CD14-positive monocyte (primary cell): ENCODE measurements at regions not wholly inside any gene's neighbourhood (a gene's known extent, or its start where the extent isn't known, plus 50 kb on each side); places are given as distances from the start of the nearest gene placed in this dataset.
"Not testable (repeated sequence)": the region's sequence is repeated elsewhere in the genome, so short reads cannot be mapped to it uniquely, and the experiment has no call there.

ENCODE experiments used
- DNase-seq, 3 donors: peaks; one replicate each; pipeline ENCODE4 v3.0.0-alpha.2; 2011 to 2022
- H2AFZ ChIP-seq: 2 replicates; pipeline ENCODE4 v1.6.0; 2012; ENCODE audit warnings: mild to moderate bottlenecking, low read depth, low read length, inconsistent platforms; ENCODE audit not compliant: insufficient read depth, poor library complexity, severe bottlenecking
- H3K27ac ChIP-seq, 2 donors: 1 replicate in 1 of 2; 2 replicates in 1 of 2; pipeline ENCODE4 v1.5.1; 2012 to 2013; ENCODE audit warnings: low read length in 2 of 2, control low read depth in 1 of 2, inconsistent platforms in 1 of 2, low read depth in 1 of 2, mild to moderate bottlenecking in 1 of 2
- H3K27me3 ChIP-seq, 2 donors: one replicate each; pipeline versions ENCODE4 v1.6.0 to v1.6.1; 2011 to 2013; ENCODE audit warnings: low read length in 2 of 2; ENCODE audit not compliant: control insufficient read depth in 2 of 2, insufficient read depth in 2 of 2
- H3K36me3 ChIP-seq, 2 donors: replicated peaks in 1 of 2; 1 replicate in 1 of 2; 2 replicates in 1 of 2; pipeline versions ENCODE4 v1.5.1 to v1.6.1; 2012 to 2013; ENCODE audit warnings: low read length in 2 of 2, control low read depth in 1 of 2, inconsistent platforms in 1 of 2, mild to moderate bottlenecking in 1 of 2; ENCODE audit not compliant: insufficient read depth in 2 of 2, control insufficient read depth in 1 of 2
- H3K4me1 ChIP-seq, 2 donors: 1 replicate in 1 of 2; 2 replicates in 1 of 2; pipeline versions ENCODE4 v1.5.1 to v1.6.1; 2012 to 2013; ENCODE audit warnings: low read length in 2 of 2, control low read depth in 1 of 2, inconsistent platforms in 1 of 2, mild to moderate bottlenecking in 1 of 2, moderate library complexity in 1 of 2; ENCODE audit not compliant: insufficient read depth in 2 of 2, control insufficient read depth in 1 of 2
- H3K4me2 ChIP-seq: replicated peaks from 2 replicates; pipeline ENCODE3; 2012; ENCODE audit warnings: low read length, moderate library complexity, mild to moderate bottlenecking; ENCODE audit not compliant: poor library complexity, severe bottlenecking; ENCODE audit errors: extremely low read depth
- H3K4me3 ChIP-seq, 3 experiments: fragments of 200-600 bp in 1 of 3; sonication (generic) in 1 of 3; replicated peaks in 1 of 3; 1 replicate in 2 of 3; 2 replicates in 1 of 3; pipeline ENCODE4 v1.5.1; 2011 to 2013; ENCODE audit warnings: low read length in 3 of 3, mild to moderate bottlenecking in 3 of 3, control low read depth in 2 of 3, low read depth in 2 of 3, inconsistent platforms in 1 of 3, moderate library complexity in 1 of 3
- H3K79me2 ChIP-seq: 2 replicates; pipeline ENCODE4 v1.6.0; 2012; ENCODE audit warnings: mild to moderate bottlenecking, control low read depth, inconsistent platforms, low read length, moderate library complexity; ENCODE audit not compliant: insufficient read depth
- H3K9ac ChIP-seq: 2 replicates; pipeline ENCODE4 v1.6.0; 2017; ENCODE audit warnings: low read length, mild to moderate bottlenecking; ENCODE audit not compliant: insufficient read depth, poor library complexity, severe bottlenecking
- H3K9me3 ChIP-seq, 2 donors: replicated peaks in 1 of 2; 1 replicate in 1 of 2; 2 replicates in 1 of 2; pipeline versions ENCODE4 v1.5.1 to v1.6.1; 2012 to 2013; ENCODE audit warnings: low read length in 2 of 2, control low read depth in 1 of 2; ENCODE audit not compliant: control insufficient read depth in 1 of 2, insufficient read depth in 1 of 2
- H4K20me1 ChIP-seq: 2 replicates; pipeline ENCODE4 v1.6.0; 2012; ENCODE audit warnings: mild to moderate bottlenecking, low read length, control low read depth, moderate library complexity; ENCODE audit not compliant: insufficient read depth
- H3K27ac Mint-ChIP-seq, 7 donors: one replicate each; pipeline ENCODE4 v1.8.0; 2020; ENCODE audit warnings: mild to moderate bottlenecking in 7 of 7, mixed read lengths in 7 of 7, moderate library complexity in 6 of 7, inconsistent platforms in 2 of 7
- H3K27me3 Mint-ChIP-seq, 3 donors: one replicate each; pipeline ENCODE4 v1.8.0; 2021 to 2022; ENCODE audit warnings: low read depth in 3 of 3, mild to moderate bottlenecking in 3 of 3, mixed read lengths in 3 of 3, moderate library complexity in 3 of 3, inconsistent platforms in 1 of 3
- H3K36me3 Mint-ChIP-seq, 2 donors: one replicate each; pipeline ENCODE4 v1.8.0; 2020; ENCODE audit warnings: mixed read lengths in 2 of 2, inconsistent platforms in 1 of 2, mild to moderate bottlenecking in 1 of 2
- H3K4me1 Mint-ChIP-seq: one replicate; pipeline ENCODE4 v1.8.0; 2020; ENCODE audit warnings: mild to moderate bottlenecking, mixed read lengths
- H3K4me3 Mint-ChIP-seq, 2 donors: one replicate each; pipeline ENCODE4 v1.8.0; 2020; ENCODE audit warnings: mild to moderate bottlenecking in 2 of 2, mixed read lengths in 2 of 2, moderate library complexity in 1 of 2
- H3K9me3 Mint-ChIP-seq, 7 donors: one replicate each; pipeline ENCODE4 v1.8.0; 2020 to 2022; ENCODE audit warnings: mixed read lengths in 7 of 7, mild to moderate bottlenecking in 6 of 7, moderate library complexity in 6 of 7, inconsistent platforms in 2 of 7
- WGBS: methylation state at CpG from one replicate; pipeline ENCODE4 v1.1.5; 2013; ENCODE audit warnings: missing lambda C conversion rate; ENCODE audit not compliant: insufficient coverage; 5-methylcytosine and 5-hydroxymethylcytosine counted together
- intact Hi-C, 2 donors: fragments of 100-400 bp; cut with micrococcal nuclease; formaldehyde crosslinking; loops; one replicate each; pipeline versions ENCODE4 v1.15.0 to v1.15.1; 2023

- H3K79me2 ChIP-seq, H3K36me3 ChIP-seq, H3K4me1 Mint-ChIP-seq, H3K9ac ChIP-seq, H3K27me3 ChIP-seq, H3K4me2 ChIP-seq, H3K4me1 ChIP-seq, H3K36me3 Mint-ChIP-seq, H4K20me1 ChIP-seq, H3K9me3 ChIP-seq, H2AFZ ChIP-seq, H3K27me3 Mint-ChIP-seq, H3K9me3 Mint-ChIP-seq, H3K4me3 Mint-ChIP-seq, H3K4me3 ChIP-seq, H3K27ac ChIP-seq, H3K27ac Mint-ChIP-seq, DNase-seq, intact Hi-C loops: not testable (repeated sequence)
- no CpG with 5 or more reads among the region's 1 CpG for whole genome bisulfite sequencing
Measured at GRCh38 chr1:83471272-83471671, 527.7 kb downstream of the TTLL7 start.

DNA sequence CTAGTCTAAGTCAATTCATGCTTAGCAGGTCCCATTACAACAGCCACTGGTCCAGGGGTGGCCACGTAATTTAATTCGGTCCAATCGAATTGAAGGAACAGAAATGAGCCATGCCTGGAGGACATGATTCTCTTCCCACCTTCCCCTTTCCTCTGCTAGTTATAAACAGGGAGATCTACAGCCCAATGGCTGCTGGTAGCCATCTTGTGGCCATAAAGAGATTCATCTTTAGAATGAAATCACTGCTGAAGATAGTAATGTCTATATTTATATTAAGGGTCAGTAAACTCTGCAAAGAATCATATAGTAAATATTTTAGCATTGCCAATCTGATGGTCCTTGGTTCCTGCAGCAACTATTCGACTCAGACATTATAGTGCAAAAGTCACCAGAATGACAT is 530.6 kb downstream of the TTLL7 start:
- H3K4me1 Mint-ChIP-seq, H3K4me3 Mint-ChIP-seq, H3K79me2 ChIP-seq, H3K4me1 ChIP-seq, H4K20me1 ChIP-seq, H3K27ac Mint-ChIP-seq, H3K27ac ChIP-seq, H3K36me3 Mint-ChIP-seq, H3K9me3 ChIP-seq, H3K4me3 ChIP-seq, H2AFZ ChIP-seq, H3K36me3 ChIP-seq, DNase-seq, H3K9me3 Mint-ChIP-seq, H3K4me2 ChIP-seq, H3K9ac ChIP-seq, H3K27me3 ChIP-seq, H3K27me3 Mint-ChIP-seq, intact Hi-C loops: not testable (repeated sequence)
- no CpG with 5 or more reads among the region's 4 CpGs for WGBS

GRCh38 chr1:83457735-83458248 is 541.1 kb downstream of the TTLL7 start:
- intact Hi-C loops, H3K27me3 ChIP-seq, H3K4me1 Mint-ChIP-seq, H3K36me3 ChIP-seq, H3K4me3 ChIP-seq, DNase-seq, H3K9me3 Mint-ChIP-seq, H3K36me3 Mint-ChIP-seq, H3K4me2 ChIP-seq, H3K27ac ChIP-seq, H3K79me2 ChIP-seq, H4K20me1 ChIP-seq, H2AFZ ChIP-seq, H3K27ac Mint-ChIP-seq, H3K27me3 Mint-ChIP-seq, H3K4me1 ChIP-seq, H3K9me3 ChIP-seq, H3K4me3 Mint-ChIP-seq, H3K9ac ChIP-seq: not testable (repeated sequence)
- WGBS = no CpG with 5 or more reads among the region's 1 CpG

- H2AFZ ChIP-seq, H3K27me3 Mint-ChIP-seq, H3K9ac ChIP-seq, H3K4me2 ChIP-seq, DNase-seq, H4K20me1 ChIP-seq, H3K79me2 ChIP-seq, H3K27ac ChIP-seq, H3K36me3 Mint-ChIP-seq, H3K4me1 Mint-ChIP-seq, H3K4me3 ChIP-seq, H3K4me1 ChIP-seq, intact Hi-C loops, H3K27me3 ChIP-seq, H3K9me3 ChIP-seq, H3K9me3 Mint-ChIP-seq, H3K4me3 Mint-ChIP-seq, H3K36me3 ChIP-seq, H3K27ac Mint-ChIP-seq: not testable (repeated sequence)
- WGBS = no CpG with 5 or more reads among the region's 2 CpGs
Measured at GRCh38 chr1:83457281-83457680, 541.7 kb downstream of the TTLL7 start.
